ENCODE measurements at regions not wholly inside any gene's neighbourhood (a gene's known extent, or its start where the extent isn't known, plus 50 kb on each side); places are given as distances from the start of the nearest gene placed in this dataset.

- intact Hi-C loops (cut with micrococcal nuclease), result no loop called here
- Histone ChIP-seq H3K27ac (ENCODE audit: insufficient read depth, low read depth, low read length) (no peak overlapping the region), H3K9me3 (replicated peaks; ENCODE audit: control insufficient read depth, insufficient read depth, low read length) (no peaks in the 10 kb centered on the region), H4K20me1 (replicated peaks; ENCODE audit: control insufficient read depth, extremely low read depth, insufficient read depth, low read length) (no peaks in the 10 kb centered on the region), H3K79me2 (ENCODE audit: control insufficient read depth, insufficient read depth, low read length) (no peaks in the 10 kb centered on the region), H3K36me3 (ENCODE audit: control insufficient read depth in 2 of 2, extremely low read depth in 1 of 2, insufficient read depth in 2 of 2, low read length in 2 of 2) (no peaks in the 10 kb centered on the region), H3K4me1 (ENCODE audit: control insufficient read depth, extremely low read depth, insufficient read depth, low read length) (peaks cover 8% of the 10 kb centered on the region), H3K4me2 (ENCODE audit: insufficient read depth, low read length) (no peak overlapping the region), H3K9me1 (replicated peaks; ENCODE audit: control insufficient read depth, extremely low read depth, insufficient read depth, low read length) (no peaks in the 10 kb centered on the region), H3K9ac (replicated peaks; ENCODE audit: extremely low read depth, insufficient read depth, low read length) (no peak overlapping the region), H3K4me3 (replicated peaks in 1 of 3; ENCODE audit: insufficient read depth in 1 of 3, low read depth in 1 of 3, low read length in 3 of 3) (no peak overlapping the region), H2AFZ (ENCODE audit: low read depth, low read length) (no peak overlapping the region), H3K27me3 (ENCODE audit: control insufficient read depth in 2 of 2, insufficient read depth in 2 of 2, low read length in 2 of 2) (peaks cover 0 to 2% of the 10 kb centered on the region in 2 experiments)
- FAIRE-seq (peak; percentile 26), DNase-seq (ENCODE audit: low read depth, low spot score) (no peak)
- TF ChIP-seq POLR2A (IDR thresholded peaks at IDR 0.05; ENCODE audit: low read depth, low read length) (no peak), MAX (IDR thresholded peaks at IDR 0.05; ENCODE audit: insufficient read depth, insufficient read length) (no peak), MYC (IDR thresholded peaks at IDR 0.05; ENCODE audit: low read depth, low read length) (no peak), CTCF (IDR thresholded peaks at IDR 0.05; ENCODE audit: extremely low read depth in 1 of 2, insufficient read depth in 1 of 2, low read depth in 1 of 2, low read length in 2 of 2) (no peak), POLR2AphosphoS5 (IDR thresholded peaks at IDR 0.05; ENCODE audit: insufficient read depth, low read depth, low read length) (no peak), JUN (IDR thresholded peaks at IDR 0.05; ENCODE audit: borderline replicate concordance, insufficient read depth, insufficient read length, low read depth) (no peak), EZH2 (IDR thresholded peaks at IDR 0.05; ENCODE audit: borderline replicate concordance, low read depth, low read length, severe bottlenecking) (no peak), GATA2 (IDR thresholded peaks at IDR 0.05; ENCODE audit: insufficient read depth, insufficient read length, low read depth, low read length) (no peak), FOS (IDR thresholded peaks at IDR 0.05; ENCODE audit: borderline replicate concordance, insufficient read depth, low read length) (no peak)
- no TSS peak for BruUV-seq (replicated peaks)
- ChIA-PET POLR2A (no interaction called here), CTCF (interaction anchor here (1.2 kb wide), 1 partner anchor 9 kb away, joined by 6 read pairs; no protein-coding TSS in a partner anchor)
- dilution Hi-C loops (cut with MboI; ENCODE audit: extremely low pct_ligation_motif_present, low sequenced_read_pairs), result no loop called here
Measured at GRCh38 chr2:62568983-62569837, 63.2 kb upstream of the TMEM17 start.
